Naive thymus-derived CD4-positive, alpha-beta T cell (primary cell): ENCODE measurements at regions not wholly inside any gene's neighbourhood (a gene's known extent, or its start where the extent isn't known, plus 50 kb on each side); places are given as distances from the start of the nearest gene placed in this dataset.

Experiments
- ATAC-seq: fragments of 150-1000 bp; cut with Tn5 transposase; 2 replicates; pipeline ENCODE4 v1.10.0; 2021; ENCODE audit warnings: mild to moderate bottlenecking, moderate library complexity
- CTCF ChIA-PET: fragments of 350-600 bp; sonication (Branson Sonifier 250); formaldehyde crosslinking; loops from one replicate; lab custom pipeline; 2021; ENCODE audit warnings: antibody characterized with exemption; lab: Charles Lee
- POLR2A ChIA-PET: fragments of 350-600 bp; sonication (Branson Sonifier 250); formaldehyde crosslinking; loops from one replicate; lab custom pipeline; 2021; ENCODE audit warnings: antibody characterized with exemption, inconsistent platforms; lab: Charles Lee
- DNase-seq, 9 donors: peaks; one replicate each; pipeline versions ENCODE4 v3.0.0 to v3.0.0-alpha.2; 2020 to 2022; ENCODE audit warnings: mixed read lengths in 1 of 9
- H3K27ac ChIP-seq: one replicate; pipeline ENCODE4 v1.7.0; 2013; ENCODE audit warnings: mild to moderate bottlenecking, low read depth, low read length, moderate library complexity
- H3K27me3 ChIP-seq, 2 donors: one replicate each; pipeline ENCODE4 v1.7.0; 2013; ENCODE audit warnings: low read length in 2 of 2, mild to moderate bottlenecking in 2 of 2, moderate library complexity in 2 of 2; ENCODE audit not compliant: control insufficient read depth in 2 of 2, insufficient read depth in 2 of 2
- H3K36me3 ChIP-seq, 3 experiments: 1 replicate in 2 of 3; 2 replicates in 1 of 3; pipeline ENCODE4 v1.7.0; 2013; ENCODE audit warnings: low read length in 3 of 3, mild to moderate bottlenecking in 3 of 3, moderate library complexity in 1 of 3; ENCODE audit not compliant: insufficient read depth in 3 of 3, control insufficient read depth in 2 of 3
- H3K4me1 ChIP-seq, 2 donors: one replicate each; pipeline ENCODE4 v1.7.0; 2013; ENCODE audit warnings: low read length in 2 of 2, mild to moderate bottlenecking in 2 of 2, moderate library complexity in 1 of 2; ENCODE audit not compliant: control insufficient read depth in 2 of 2, insufficient read depth in 2 of 2
- H3K4me3 ChIP-seq: 2 replicates; pipeline ENCODE4 v1.7.0; 2013; ENCODE audit warnings: mild to moderate bottlenecking, low read length
- H3K9me3 ChIP-seq, 3 experiments: 1 replicate in 2 of 3; 2 replicates in 1 of 3; pipeline ENCODE4 v1.7.0; 2013; ENCODE audit warnings: low read length in 3 of 3; ENCODE audit not compliant: control insufficient read depth in 2 of 3
- H3K27ac Mint-ChIP-seq, 9 donors: one replicate each; pipeline ENCODE4 v1.8.0; 2020 to 2022; ENCODE audit warnings: mixed read lengths in 9 of 9, mild to moderate bottlenecking in 8 of 9, moderate library complexity in 5 of 9, inconsistent platforms in 2 of 9
- H3K27me3 Mint-ChIP-seq, 5 donors: one replicate each; pipeline ENCODE4 v1.8.0; 2021 to 2022; ENCODE audit warnings: mixed read lengths in 5 of 5, mild to moderate bottlenecking in 1 of 5
- H3K36me3 Mint-ChIP-seq, 5 donors: one replicate each; pipeline ENCODE4 v1.8.0; 2020 to 2022; ENCODE audit warnings: mixed read lengths in 5 of 5, mild to moderate bottlenecking in 3 of 5, inconsistent platforms in 1 of 5
- H3K4me1 Mint-ChIP-seq, 7 donors: one replicate each; pipeline ENCODE4 v1.8.0; 2020 to 2022; ENCODE audit warnings: mixed read lengths in 7 of 7, mild to moderate bottlenecking in 3 of 7, inconsistent platforms in 1 of 7
- H3K4me3 Mint-ChIP-seq, 10 donors: one replicate each; pipeline ENCODE4 v1.8.0; 2020 to 2022; ENCODE audit warnings: mild to moderate bottlenecking in 10 of 10, mixed read lengths in 10 of 10, moderate library complexity in 6 of 10, inconsistent platforms in 2 of 10
- H3K9me3 Mint-ChIP-seq, 11 donors: one replicate each; pipeline ENCODE4 v1.8.0; 2020 to 2022; ENCODE audit warnings: mixed read lengths in 11 of 11, mild to moderate bottlenecking in 4 of 11, inconsistent platforms in 1 of 11, moderate library complexity in 1 of 11
- intact Hi-C, 2 donors: fragments of 100-400 bp; cut with micrococcal nuclease; formaldehyde crosslinking; loops; one replicate each; pipeline ENCODE4 v1.15.1; 2023

- Mint-ChIP-seq H3K27ac (no peak overlapping the region), H3K4me1 (no peaks in the 10 kb centered on the region), H3K27me3 (peaks cover 0 to 25% (median 20%) of the 10 kb centered on the region in 5 donors), H3K9me3 (no peaks in the 10 kb centered on the region), H3K4me3 (no peak overlapping the region), H3K36me3 (no peaks in the 10 kb centered on the region)
- ATAC-seq, result no peak
- H3K27me3 ChIP-seq, result no peaks in the 10 kb centered on the region
- ChIA-PET CTCF (no interaction called here), POLR2A (no interaction called here)
- no peaks in the 10 kb centered on the region for H3K4me1 ChIP-seq
- H3K9me3 ChIP-seq, result no peaks in the 10 kb centered on the region
- DNase-seq, result no peak
- no peaks in the 10 kb centered on the region for H3K36me3 ChIP-seq
- no peak overlapping the region for H3K4me3 ChIP-seq
- H3K27ac ChIP-seq, result no peak overlapping the region
- intact Hi-C loops, result no loop called here
Observed at GRCh38 chr1:221376286-221376685, 365.6 kb downstream of the DUSP10 start.

- no peak overlapping the region for H3K27ac ChIP-seq
- Mint-ChIP-seq H3K4me1 (no peaks in the 10 kb centered on the region), H3K27me3 (peaks cover 0 to 12% (median 2%) of the 10 kb centered on the region in 5 donors), H3K9me3 (peaks cover 0 to 7% (median 2%) of the 10 kb centered on the region in 11 donors), H3K27ac (no peak overlapping the region), H3K4me3 (no peak overlapping the region), H3K36me3 (no peaks in the 10 kb centered on the region)
- H3K36me3 ChIP-seq, result no peaks in the 10 kb centered on the region
- ChIA-PET POLR2A (no interaction called here), CTCF (interaction anchor here (0.5 kb wide), 1 partner anchor 54 kb away, joined by 3 read pairs; no protein-coding TSS in a partner anchor)
- H3K27me3 ChIP-seq, result no peaks in the 10 kb centered on the region
- intact Hi-C loops, result no loop called here
- no peak for ATAC-seq
- H3K9me3 ChIP-seq, result no peaks in the 10 kb centered on the region
- no peaks in the 10 kb centered on the region for H3K4me1 ChIP-seq
- no peak overlapping the region for H3K4me3 ChIP-seq
- no peak for DNase-seq
Observed at GRCh38 chr1:221381910-221382623, 359.8 kb downstream of the DUSP10 start.

- no peak overlapping the region for H3K27ac ChIP-seq
- intact Hi-C loops, result no loop called here
- ChIA-PET CTCF (no interaction called here), POLR2A (no interaction called here)
- no peaks in the 10 kb centered on the region for H3K36me3 ChIP-seq
- Mint-ChIP-seq H3K27me3 (peaks cover 0 to 63% (median 31%) of the 10 kb centered on the region in 5 donors), H3K4me3 (no peak overlapping the region), H3K4me1 (no peaks in the 10 kb centered on the region), H3K27ac (no peak overlapping the region), H3K36me3 (peaks cover 0 to 5% (median 0%) of the 10 kb centered on the region in 5 donors), H3K9me3 (peaks cover 0 to 8% (median 1%) of the 10 kb centered on the region in 11 donors)
- H3K4me3 ChIP-seq, result no peak overlapping the region
- no peak for ATAC-seq
- no peaks in the 10 kb centered on the region for H3K9me3 ChIP-seq
- H3K4me1 ChIP-seq, result no peaks in the 10 kb centered on the region
- DNase-seq, result no peak
- H3K27me3 ChIP-seq, result no peaks in the 10 kb centered on the region
Observed at GRCh38 chr1:221392453-221392852, 349.4 kb downstream of the DUSP10 start.

- intact Hi-C loops, result no loop called here
- POLR2A ChIA-PET, result interaction anchor here (0.6 kb wide), 1 partner anchor 25 kb away, joined by 3 read pairs; no protein-coding TSS in a partner anchor
Observed at GRCh38 chr1:221394011-221394544, 347.8 kb downstream of the DUSP10 start.

GRCh38 chr1:221396526-221396925 lies 345.4 kb downstream of the DUSP10 start:
- Histone ChIP-seq H3K4me1 (no peaks in the 10 kb centered on the region), H3K27me3 (no peaks in the 10 kb centered on the region), H3K9me3 (no peaks in the 10 kb centered on the region), H3K36me3 (no peaks in the 10 kb centered on the region), H3K4me3 (no peak overlapping the region), H3K27ac (no peak overlapping the region)
- Mint-ChIP-seq H3K4me1 (no peaks in the 10 kb centered on the region), H3K36me3 (peaks cover 0 to 5% (median 0%) of the 10 kb centered on the region in 5 donors), H3K9me3 (peaks cover 0 to 27% (median 2%) of the 10 kb centered on the region in 11 donors), H3K27ac (no peak overlapping the region), H3K4me3 (no peak overlapping the region), H3K27me3 (peaks cover 5 to 61% (median 29%) of the 10 kb centered on the region in 5 donors)
- DNase-seq (no peak), ATAC-seq (no peak)
- intact Hi-C loops, result no loop called here
- ChIA-PET POLR2A (no interaction called here), CTCF (no interaction called here)

More at GRCh38 chr1:221394011-221394544, 347.8 kb downstream of the DUSP10 start:
- Mint-ChIP-seq H3K27ac (no peak overlapping the region), H3K36me3 (peaks cover 0 to 5% (median 0%) of the 10 kb centered on the region in 5 donors), H3K9me3 (peaks cover 0 to 16% (median 3%) of the 10 kb centered on the region in 11 donors), H3K4me1 (no peaks in the 10 kb centered on the region), H3K27me3 (peaks cover 2 to 68% (median 30%) of the 10 kb centered on the region in 5 donors), H3K4me3 (no peak overlapping the region)
- H3K4me1 ChIP-seq, result no peaks in the 10 kb centered on the region
- H3K4me3 ChIP-seq, result no peak overlapping the region
- H3K36me3 ChIP-seq, result no peaks in the 10 kb centered on the region
- H3K27me3 ChIP-seq, result no peaks in the 10 kb centered on the region
- ATAC-seq (no peak), DNase-seq (no peak)
- CTCF ChIA-PET, result no interaction called here
- no peak overlapping the region for H3K27ac ChIP-seq
- no peaks in the 10 kb centered on the region for H3K9me3 ChIP-seq

GRCh38 chr1:221397141-221397540 lies 344.7 kb downstream of the DUSP10 start:
- DNase-seq, result no peak
- intact Hi-C loops, result no loop called here
- no peak overlapping the region for H3K4me3 Mint-ChIP-seq
- H3K4me3 ChIP-seq, result no peak overlapping the region
- no peaks in the 10 kb centered on the region for H3K27me3 ChIP-seq
- peaks cover 0 to 5% (median 0%) of the 10 kb centered on the region in 5 donors for H3K36me3 Mint-ChIP-seq
- no peaks in the 10 kb centered on the region for H3K36me3 ChIP-seq
- CTCF ChIA-PET, result no interaction called here
- H3K27ac Mint-ChIP-seq, result no peak overlapping the region
- POLR2A ChIA-PET, result no interaction called here
- H3K9me3 Mint-ChIP-seq, result peaks cover 0 to 27% (median 2%) of the 10 kb centered on the region in 11 donors
- no peaks in the 10 kb centered on the region for H3K4me1 Mint-ChIP-seq
- no peak overlapping the region for H3K27ac ChIP-seq
- peaks cover 5 to 58% (median 29%) of the 10 kb centered on the region in 5 donors for H3K27me3 Mint-ChIP-seq
- H3K4me1 ChIP-seq, result no peaks in the 10 kb centered on the region
- H3K9me3 ChIP-seq, result no peaks in the 10 kb centered on the region
- no peak for ATAC-seq
